IMR-90 (cell line): ENCODE measurements at regions not wholly inside any gene's neighbourhood (a gene's known extent, or its start where the extent isn't known, plus 50 kb on each side); places are given as distances from the start of the nearest gene placed in this dataset.

Experiments used
- ATAC-seq: fragments of 200-7000 bp; cut with Tn5 transposase; 2 replicates; pipeline ENCODE4 v1.9.1; 2020; ENCODE audit warnings: low read depth, mild to moderate bottlenecking, moderate library complexity
- BruUV-seq: library from RNA; stranded (reverse); fragments of 400-500 nt; replicated peaks from 2 replicates; lab custom pipeline; 2021; lab: Mats Ljungman, UMichigan
- CTCF ChIA-PET: fragments of 300-600 bp; formaldehyde crosslinking; extraction: SDS; loops from one replicate; lab custom pipeline; 2021; ENCODE audit warnings: antibody characterized with exemption; lab: Yijun Ruan, JAX
- POLR2A ChIA-PET: fragments of 300-600 bp; sonication (Branson Sonifier 250); formaldehyde crosslinking; loops from one replicate; lab custom pipeline; 2022; ENCODE audit warnings: antibody characterized with exemption; ENCODE audit not compliant: unreplicated experiment; lab: Charles Lee
- DNase-seq: peaks from one replicate; pipeline ENCODE4 v3.0.0; 2013
- H2AFZ ChIP-seq: replicated peaks from 2 replicates; pipeline ENCODE3; 2013; ENCODE audit warnings: low read length, mild to moderate bottlenecking; ENCODE audit not compliant: poor library complexity
- H2AK5ac ChIP-seq: 2 replicates; pipeline ENCODE4 v1.6.1; 2013; ENCODE audit warnings: low read depth, low read length, inconsistent platforms
- H2AK9ac ChIP-seq: replicated peaks from 2 replicates; pipeline ENCODE3; 2013; ENCODE audit warnings: mild to moderate bottlenecking, low read depth, low read length, moderate library complexity; ENCODE audit not compliant: poor library complexity
- H2BK120ac ChIP-seq: 2 replicates; pipeline ENCODE4 v1.6.1; 2013; ENCODE audit warnings: low read depth, low read length, inconsistent platforms
- H2BK15ac ChIP-seq: 3 replicates; pipeline ENCODE4 v1.6.1; 2013; ENCODE audit warnings: low read depth, low read length, inconsistent platforms
- H2BK20ac ChIP-seq: 2 replicates; pipeline ENCODE4 v1.6.1; 2013; ENCODE audit warnings: low read depth, mild to moderate bottlenecking, inconsistent platforms, low read length, moderate library complexity
- H2BK5ac ChIP-seq: 2 replicates; pipeline ENCODE4 v1.6.1; 2013; ENCODE audit warnings: mild to moderate bottlenecking, low read depth, low read length, inconsistent platforms; ENCODE audit not compliant: poor library complexity, severe bottlenecking
- H3K14ac ChIP-seq: replicated peaks from 2 replicates; pipeline ENCODE4 v1.6.1; 2013; ENCODE audit warnings: low read depth, low read length, inconsistent platforms
- H3K18ac ChIP-seq: 2 replicates; pipeline ENCODE4 v1.6.1; 2013; ENCODE audit warnings: low read depth, low read length, control low read depth
- H3K23ac ChIP-seq: 2 replicates; pipeline ENCODE4 v1.6.1; 2013; ENCODE audit warnings: low read depth, low read length, inconsistent platforms
- H3K27ac ChIP-seq: 2 replicates; pipeline ENCODE4 v1.5.1; 2013; ENCODE audit warnings: mild to moderate bottlenecking, control low read depth, low read length; ENCODE audit not compliant: insufficient read depth
- H3K27me3 ChIP-seq: 2 replicates; pipeline ENCODE4 v1.6.1; 2013; ENCODE audit warnings: low read length; ENCODE audit not compliant: control insufficient read depth, insufficient read depth
- H3K36me3 ChIP-seq: 2 replicates; pipeline ENCODE4 v1.6.1; 2013; ENCODE audit warnings: low read length, mixed read lengths; ENCODE audit not compliant: control insufficient read depth, insufficient read depth
- H3K4ac ChIP-seq: 2 replicates; pipeline ENCODE4 v1.6.1; 2013; ENCODE audit warnings: low read depth, low read length, inconsistent platforms
- H3K4me1 ChIP-seq: 2 replicates; pipeline ENCODE4 v1.6.1; 2013; ENCODE audit warnings: low read length, mixed read lengths; ENCODE audit not compliant: control insufficient read depth, insufficient read depth
- H3K4me2 ChIP-seq: 2 replicates; pipeline ENCODE4 v1.6.1; 2013; ENCODE audit warnings: low read depth, mild to moderate bottlenecking, control low read depth, low read length, moderate library complexity
- H3K4me3 ChIP-seq: 2 replicates; pipeline ENCODE4 v1.5.1; 2013; ENCODE audit warnings: low read depth, mild to moderate bottlenecking, control low read depth, low read length, moderate library complexity; ENCODE audit not compliant: insufficient read depth
- H3K56ac ChIP-seq: 2 replicates; pipeline ENCODE4 v1.6.1; 2013; ENCODE audit warnings: low read length, inconsistent platforms; ENCODE audit not compliant: insufficient read depth; ENCODE audit errors: extremely low read depth
- H3K79me1 ChIP-seq, 2 experiments: 2 replicates each; pipeline ENCODE4 v1.6.1; 2013; ENCODE audit warnings: low read length in 2 of 2, inconsistent platforms in 1 of 2, low read depth in 1 of 2
- H3K9ac ChIP-seq: 2 replicates; pipeline ENCODE4 v1.6.1; 2013; ENCODE audit warnings: low read depth, low read length, control low read depth
- H3K9me1 ChIP-seq: 2 replicates; pipeline ENCODE4 v1.6.1; 2013; ENCODE audit warnings: low read length, inconsistent platforms; ENCODE audit not compliant: insufficient read depth
- H3K9me3 ChIP-seq: 2 replicates; pipeline ENCODE4 v1.6.1; 2013; ENCODE audit warnings: low read length; ENCODE audit not compliant: control insufficient read depth, insufficient read depth
- H4K20me1 ChIP-seq: 2 replicates; pipeline ENCODE4 v1.6.1; 2013; ENCODE audit warnings: low read length, inconsistent platforms; ENCODE audit not compliant: insufficient read depth
- H4K5ac ChIP-seq: 2 replicates; pipeline ENCODE4 v1.6.1; 2013; ENCODE audit warnings: mild to moderate bottlenecking, low read depth, low read length, control low read depth
- H4K8ac ChIP-seq, 2 experiments: 2 replicates each; pipeline ENCODE4 v1.6.1; 2013; ENCODE audit warnings: low read depth in 2 of 2, low read length in 2 of 2, control low read depth in 1 of 2, inconsistent platforms in 1 of 2
- H4K91ac ChIP-seq: 2 replicates; pipeline ENCODE4 v1.6.1; 2013; ENCODE audit warnings: low read depth, low read length, inconsistent platforms; ENCODE audit not compliant: insufficient read depth
- BHLHE40 ChIP-seq: fragments of 150-350 bp; IDR thresholded peaks from 2 replicates; pipeline ENCODE4 v1.6.1; 2016; ENCODE audit warnings: mild to moderate bottlenecking, low read depth, low read length
- CEBPB ChIP-seq: IDR thresholded peaks from 2 replicates; pipeline ENCODE4 v1.6.1; 2012; ENCODE audit warnings: low read depth, low read length, improper control_type of control experiment
- CHD1 ChIP-seq: IDR thresholded peaks from 2 replicates; pipeline ENCODE4 v1.6.1; 2012; ENCODE audit warnings: low read depth, low read length, improper control_type of control experiment
- FOS ChIP-seq: fragments of 150-350 bp; IDR thresholded peaks from 2 replicates; pipeline ENCODE4 v1.6.1; 2016; ENCODE audit warnings: low read depth, low read length
- MAFK ChIP-seq: IDR thresholded peaks from 2 replicates; pipeline ENCODE4 v1.6.1; 2012; ENCODE audit warnings: low read depth, low read length, improper control_type of control experiment
- MAZ ChIP-seq: IDR thresholded peaks from 2 replicates; pipeline ENCODE4 v1.6.1; 2012; ENCODE audit warnings: low read depth, mild to moderate bottlenecking, low read length, improper control_type of control experiment, moderate library complexity, borderline replicate concordance
- MXI1 ChIP-seq: IDR thresholded peaks from 2 replicates; pipeline ENCODE4 v1.6.1; 2012; ENCODE audit warnings: low read depth, mild to moderate bottlenecking, low read length, moderate library complexity, borderline replicate concordance
- NFE2L2 ChIP-seq: fragments of 150-350 bp; IDR thresholded peaks from 2 replicates; pipeline ENCODE4 v1.6.1; 2016; ENCODE audit warnings: low read depth, mild to moderate bottlenecking, low read length
- POLR2A ChIP-seq: IDR thresholded peaks from 2 replicates; pipeline ENCODE4 v1.6.1; 2012; ENCODE audit warnings: mild to moderate bottlenecking, low read depth, low read length
- RAD21 ChIP-seq: IDR thresholded peaks from 2 replicates; pipeline ENCODE4 v1.6.1; 2012; ENCODE audit warnings: low read length, improper control_type of control experiment
- RCOR1 ChIP-seq: IDR thresholded peaks from 2 replicates; pipeline ENCODE4 v1.6.1; 2012; ENCODE audit warnings: mild to moderate bottlenecking, low read length, improper control_type of control experiment; ENCODE audit not compliant: insufficient replicate concordance
- RFX5 ChIP-seq: IDR thresholded peaks from 2 replicates; pipeline ENCODE4 v1.8.0; 2012; ENCODE audit warnings: low read depth, mild to moderate bottlenecking, low read length, moderate library complexity
- SMC3 ChIP-seq: fragments of 150-350 bp; IDR thresholded peaks from 2 replicates; pipeline ENCODE4 v1.6.1; 2016; ENCODE audit warnings: low read depth, mild to moderate bottlenecking, antibody characterized with exemption, low read length, moderate library complexity
- WGBS, 2 experiments: methylation state at CpG; one replicate each; pipeline versions ENCODE4 v1.1.5 to v1.1.7; 2013; ENCODE audit warnings: missing lambda C conversion rate in 2 of 2; ENCODE audit not compliant: insufficient read length in 1 of 2; ENCODE audit errors: extremely low coverage in 2 of 2; 5-methylcytosine and 5-hydroxymethylcytosine counted together
- dilution Hi-C: fragments of 300-500 bp; cut with HindIII; formaldehyde crosslinking; loops from one replicate; pipeline ENCODE4 v1.14.3; 2018; ENCODE audit warnings: low sequenced_read_pairs; ENCODE audit not compliant: unreplicated experiment
- in situ Hi-C: fragments of 300-500 bp; cut with MboI; formaldehyde crosslinking; loops from 3 replicates; pipeline ENCODE4 v1.14.3; 2019; ENCODE audit warnings: low sequenced_read_pairs, inconsistent platforms, mixed read lengths
- intact Hi-C: fragments of 100-400 bp; cut with micrococcal nuclease; formaldehyde crosslinking; loops from 2 replicates; pipeline ENCODE4 v1.10.0; 2022
- TF ChIP-seq, protein P1 (sequence below): fragments of 150-350 bp; IDR thresholded peaks from 2 replicates; pipeline ENCODE4 v1.6.1; 2016; ENCODE audit warnings: low read depth, mild to moderate bottlenecking, low read length, moderate library complexity, borderline replicate concordance
- TF ChIP-seq, protein P2 (sequence below): fragments of 150-350 bp; IDR thresholded peaks from 2 replicates; pipeline ENCODE4 v1.6.1; 2017; ENCODE audit warnings: mild to moderate bottlenecking, antibody characterized with exemption, low read length, low read depth
- TF ChIP-seq, protein P3 (sequence below): conservative IDR thresholded peaks from 2 replicates; pipeline ENCODE4 v1.5.1; 2012; ENCODE audit warnings: mild to moderate bottlenecking, low read depth, low read length, improper control_type of control experiment

DNA sequence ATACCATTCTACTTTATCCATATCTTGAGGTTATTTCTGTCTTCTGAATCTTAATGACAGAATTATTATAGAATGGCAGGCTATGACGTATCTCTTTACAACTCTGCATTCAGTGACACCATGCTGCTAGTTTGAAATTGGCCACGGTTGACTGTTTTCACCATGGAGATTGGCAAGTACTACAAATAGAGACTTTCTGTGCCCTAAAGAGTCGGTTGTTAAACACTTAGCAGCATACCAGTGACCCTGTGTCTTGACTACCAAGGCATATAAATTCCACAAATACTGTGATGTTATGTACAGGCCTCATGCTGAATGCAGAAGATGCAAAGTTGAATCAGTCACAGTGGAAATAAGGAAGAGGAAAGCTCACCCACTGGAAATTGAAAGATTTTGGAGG, 67.0 kb upstream of the CADPS start:
- dilution Hi-C loops: no loop called here
- H3K4me3 ChIP-seq: no peak overlapping the region
- H3K14ac ChIP-seq: no peak overlapping the region
- H2BK5ac ChIP-seq: no peak overlapping the region
- CTCF ChIA-PET: no interaction called here
- H4K8ac ChIP-seq: no peak overlapping the region
- no peak overlapping the region for H3K9ac ChIP-seq
- no peaks in the 10 kb centered on the region for H3K9me1 ChIP-seq
- H4K5ac ChIP-seq: no peak overlapping the region
- no peak overlapping the region for H3K18ac ChIP-seq
- H3K4ac ChIP-seq: no peak overlapping the region
- intact Hi-C loops: no loop called here
- in situ Hi-C loops: no loop called here
- H2AK9ac ChIP-seq: no peak overlapping the region
- ATAC-seq (no peak), DNase-seq (no peak)
- no peak overlapping the region for H2BK120ac ChIP-seq
- TF ChIP-seq MXI1 (no peak), CHD1 (no peak), RAD21 (no peak), BHLHE40 (no peak), RFX5 (no peak), MAFK (no peak), POLR2A (no peak), CEBPB (no peak), SMC3 (no peak), MAZ (no peak), NFE2L2 (no peak), FOS (no peak), RCOR1 (no peak)
- TF ChIP-seq, protein P1, sequence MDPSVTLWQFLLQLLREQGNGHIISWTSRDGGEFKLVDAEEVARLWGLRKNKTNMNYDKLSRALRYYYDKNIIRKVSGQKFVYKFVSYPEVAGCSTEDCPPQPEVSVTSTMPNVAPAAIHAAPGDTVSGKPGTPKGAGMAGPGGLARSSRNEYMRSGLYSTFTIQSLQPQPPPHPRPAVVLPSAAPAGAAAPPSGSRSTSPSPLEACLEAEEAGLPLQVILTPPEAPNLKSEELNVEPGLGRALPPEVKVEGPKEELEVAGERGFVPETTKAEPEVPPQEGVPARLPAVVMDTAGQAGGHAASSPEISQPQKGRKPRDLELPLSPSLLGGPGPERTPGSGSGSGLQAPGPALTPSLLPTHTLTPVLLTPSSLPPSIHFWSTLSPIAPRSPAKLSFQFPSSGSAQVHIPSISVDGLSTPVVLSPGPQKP: no peak
- TF ChIP-seq, protein P2, sequence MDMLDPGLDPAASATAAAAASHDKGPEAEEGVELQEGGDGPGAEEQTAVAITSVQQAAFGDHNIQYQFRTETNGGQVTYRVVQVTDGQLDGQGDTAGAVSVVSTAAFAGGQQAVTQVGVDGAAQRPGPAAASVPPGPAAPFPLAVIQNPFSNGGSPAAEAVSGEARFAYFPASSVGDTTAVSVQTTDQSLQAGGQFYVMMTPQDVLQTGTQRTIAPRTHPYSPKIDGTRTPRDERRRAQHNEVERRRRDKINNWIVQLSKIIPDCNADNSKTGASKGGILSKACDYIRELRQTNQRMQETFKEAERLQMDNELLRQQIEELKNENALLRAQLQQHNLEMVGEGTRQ: no peak
- TF ChIP-seq, protein P3, sequence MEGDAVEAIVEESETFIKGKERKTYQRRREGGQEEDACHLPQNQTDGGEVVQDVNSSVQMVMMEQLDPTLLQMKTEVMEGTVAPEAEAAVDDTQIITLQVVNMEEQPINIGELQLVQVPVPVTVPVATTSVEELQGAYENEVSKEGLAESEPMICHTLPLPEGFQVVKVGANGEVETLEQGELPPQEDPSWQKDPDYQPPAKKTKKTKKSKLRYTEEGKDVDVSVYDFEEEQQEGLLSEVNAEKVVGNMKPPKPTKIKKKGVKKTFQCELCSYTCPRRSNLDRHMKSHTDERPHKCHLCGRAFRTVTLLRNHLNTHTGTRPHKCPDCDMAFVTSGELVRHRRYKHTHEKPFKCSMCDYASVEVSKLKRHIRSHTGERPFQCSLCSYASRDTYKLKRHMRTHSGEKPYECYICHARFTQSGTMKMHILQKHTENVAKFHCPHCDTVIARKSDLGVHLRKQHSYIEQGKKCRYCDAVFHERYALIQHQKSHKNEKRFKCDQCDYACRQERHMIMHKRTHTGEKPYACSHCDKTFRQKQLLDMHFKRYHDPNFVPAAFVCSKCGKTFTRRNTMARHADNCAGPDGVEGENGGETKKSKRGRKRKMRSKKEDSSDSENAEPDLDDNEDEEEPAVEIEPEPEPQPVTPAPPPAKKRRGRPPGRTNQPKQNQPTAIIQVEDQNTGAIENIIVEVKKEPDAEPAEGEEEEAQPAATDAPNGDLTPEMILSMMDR: no peak
- no peak overlapping the region for H2AK5ac ChIP-seq
- no peak overlapping the region for H3K27ac ChIP-seq
- H2BK15ac ChIP-seq: no peak overlapping the region
- H3K79me1 ChIP-seq: no peaks in the 10 kb centered on the region
- no TSS peak for BruUV-seq
- H3K56ac ChIP-seq: no peak overlapping the region
- POLR2A ChIA-PET: no interaction called here
- no peaks in the 10 kb centered on the region for H3K27me3 ChIP-seq
- H3K4me1 ChIP-seq: no peaks in the 10 kb centered on the region
- H4K91ac ChIP-seq: no peak overlapping the region
- no peak overlapping the region for H3K4me2 ChIP-seq
- no peak overlapping the region for H3K23ac ChIP-seq
- no peaks in the 10 kb centered on the region for H3K36me3 ChIP-seq
- 41% methylated on average over 2 of the region's 3 CpGs; no CpG with 5 or more reads in 1 of the 2 experiments for WGBS, 2 experiments
- no peaks in the 10 kb centered on the region for H4K20me1 ChIP-seq
- peaks cover 6% of the 10 kb centered on the region; the same call in 1 of the 2 replicates for H3K9me3 ChIP-seq
- no peak overlapping the region for H2BK20ac ChIP-seq
- H2AFZ ChIP-seq: no peak overlapping the region
